H1 (cell line): ENCODE measurements at regions not wholly inside any gene's neighbourhood (a gene's known extent, or its start where the extent isn't known, plus 50 kb on each side); places are given as distances from the start of the nearest gene placed in this dataset.

Experiments used
- ASH2L ChIP-seq: fragments of 200-600, 300-600 bp; sonication (generic); IDR thresholded peaks from one replicate; pipeline ENCODE4 v1.7.1; 2017; ENCODE audit warnings: low read length
- CHD2 ChIP-seq: IDR thresholded peaks from 2 replicates; pipeline ENCODE4 v1.6.1; 2012; ENCODE audit warnings: low read length, improper control_type of control experiment
- EZH2 ChIP-seq: fragments of 200-600 bp; sonication (generic); IDR thresholded peaks from 2 replicates; pipeline ENCODE4 v1.7.1; 2012; ENCODE audit warnings: low read depth, mild to moderate bottlenecking, moderate library complexity, low read length, inconsistent platforms; ENCODE audit not compliant: severe bottlenecking
- POLR2A ChIP-seq, 2 experiments: IDR thresholded peaks; 1 replicate in 1 of 2; 2 replicates in 1 of 2; pipeline ENCODE4 v1.6.1; 2011; ENCODE audit warnings: low read depth in 2 of 2, low read length in 2 of 2, mild to moderate bottlenecking in 2 of 2; ENCODE audit errors: control extremely low read depth in 1 of 2
- RBBP5 ChIP-seq: IDR thresholded peaks from 2 replicates; pipeline ENCODE4 v1.7.1; 2012; ENCODE audit warnings: low read depth, mild to moderate bottlenecking, inconsistent platforms, low read length, moderate library complexity, borderline replicate concordance
- SP1 ChIP-seq: IDR thresholded peaks from 2 replicates; pipeline ENCODE4 v1.6.1; 2011; ENCODE audit warnings: low read depth, low read length
- SRF ChIP-seq: IDR thresholded peaks from 2 replicates; pipeline ENCODE4 v1.6.1; 2011; ENCODE audit warnings: mild to moderate bottlenecking, low read depth, low read length, moderate library complexity
- TEAD4 ChIP-seq: IDR thresholded peaks from 2 replicates; pipeline ENCODE4 v1.6.1; 2012; ENCODE audit warnings: low read depth, low read length, inconsistent platforms, mixed read lengths
- TF ChIP-seq, protein P1 (sequence below), 3 experiments: IDR thresholded peaks; 1 replicate in 2 of 3; 2 replicates in 1 of 3; pipeline versions ENCODE4 v1.5.1 to v1.6.1; 2011; ENCODE audit warnings: low read length in 3 of 3, mild to moderate bottlenecking in 3 of 3, inconsistent platforms in 2 of 3, low read depth in 1 of 3, moderate library complexity in 1 of 3; ENCODE audit not compliant: insufficient read depth in 1 of 3; ENCODE audit errors: control extremely low read depth in 1 of 3

DNA sequence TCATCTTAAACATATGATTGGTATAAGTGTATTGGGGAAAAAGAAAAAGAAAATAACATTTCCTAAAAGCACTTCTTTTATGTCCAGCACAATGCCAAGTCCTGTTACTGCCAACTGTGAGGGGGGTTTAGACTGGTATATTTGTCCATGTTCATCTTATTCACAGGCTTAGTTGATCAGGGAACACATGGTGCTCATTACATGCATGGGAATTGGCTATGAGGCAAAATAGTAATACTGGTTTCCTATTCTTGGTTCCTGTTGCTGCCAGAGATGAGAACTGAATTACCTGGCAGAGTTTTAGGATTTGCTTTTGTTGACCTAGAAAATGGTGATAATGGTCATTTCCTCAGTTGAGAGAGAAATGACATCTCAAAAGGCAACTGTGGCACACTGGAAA lies 398.8 kb downstream of the DUSP10 start:
- TF ChIP-seq EZH2 = no peak
- no peak for TF ChIP-seq SP1
- no peak for TF ChIP-seq CHD2
- no peak for TF ChIP-seq RBBP5
- no peak for TF ChIP-seq ASH2L
- TF ChIP-seq SRF = no peak
- TF ChIP-seq, protein P1, sequence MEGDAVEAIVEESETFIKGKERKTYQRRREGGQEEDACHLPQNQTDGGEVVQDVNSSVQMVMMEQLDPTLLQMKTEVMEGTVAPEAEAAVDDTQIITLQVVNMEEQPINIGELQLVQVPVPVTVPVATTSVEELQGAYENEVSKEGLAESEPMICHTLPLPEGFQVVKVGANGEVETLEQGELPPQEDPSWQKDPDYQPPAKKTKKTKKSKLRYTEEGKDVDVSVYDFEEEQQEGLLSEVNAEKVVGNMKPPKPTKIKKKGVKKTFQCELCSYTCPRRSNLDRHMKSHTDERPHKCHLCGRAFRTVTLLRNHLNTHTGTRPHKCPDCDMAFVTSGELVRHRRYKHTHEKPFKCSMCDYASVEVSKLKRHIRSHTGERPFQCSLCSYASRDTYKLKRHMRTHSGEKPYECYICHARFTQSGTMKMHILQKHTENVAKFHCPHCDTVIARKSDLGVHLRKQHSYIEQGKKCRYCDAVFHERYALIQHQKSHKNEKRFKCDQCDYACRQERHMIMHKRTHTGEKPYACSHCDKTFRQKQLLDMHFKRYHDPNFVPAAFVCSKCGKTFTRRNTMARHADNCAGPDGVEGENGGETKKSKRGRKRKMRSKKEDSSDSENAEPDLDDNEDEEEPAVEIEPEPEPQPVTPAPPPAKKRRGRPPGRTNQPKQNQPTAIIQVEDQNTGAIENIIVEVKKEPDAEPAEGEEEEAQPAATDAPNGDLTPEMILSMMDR (IDR thresholded peaks at IDR 0.05; ENCODE audit: control extremely low read depth in 1 of 3, insufficient read depth in 1 of 3, low read depth in 1 of 3, low read length in 3 of 3) = no peak
- no peak for TF ChIP-seq TEAD4
- no peak for TF ChIP-seq POLR2A (IDR thresholded peaks at IDR 0.05; ENCODE audit: control extremely low read depth in 1 of 2, low read depth in 2 of 2, low read length in 2 of 2)
